ENCODE measurements at regions not wholly inside any gene's neighbourhood (a gene's known extent, or its start where the extent isn't known, plus 50 kb on each side); places are given as distances from the start of the nearest gene placed in this dataset.

DNA sequence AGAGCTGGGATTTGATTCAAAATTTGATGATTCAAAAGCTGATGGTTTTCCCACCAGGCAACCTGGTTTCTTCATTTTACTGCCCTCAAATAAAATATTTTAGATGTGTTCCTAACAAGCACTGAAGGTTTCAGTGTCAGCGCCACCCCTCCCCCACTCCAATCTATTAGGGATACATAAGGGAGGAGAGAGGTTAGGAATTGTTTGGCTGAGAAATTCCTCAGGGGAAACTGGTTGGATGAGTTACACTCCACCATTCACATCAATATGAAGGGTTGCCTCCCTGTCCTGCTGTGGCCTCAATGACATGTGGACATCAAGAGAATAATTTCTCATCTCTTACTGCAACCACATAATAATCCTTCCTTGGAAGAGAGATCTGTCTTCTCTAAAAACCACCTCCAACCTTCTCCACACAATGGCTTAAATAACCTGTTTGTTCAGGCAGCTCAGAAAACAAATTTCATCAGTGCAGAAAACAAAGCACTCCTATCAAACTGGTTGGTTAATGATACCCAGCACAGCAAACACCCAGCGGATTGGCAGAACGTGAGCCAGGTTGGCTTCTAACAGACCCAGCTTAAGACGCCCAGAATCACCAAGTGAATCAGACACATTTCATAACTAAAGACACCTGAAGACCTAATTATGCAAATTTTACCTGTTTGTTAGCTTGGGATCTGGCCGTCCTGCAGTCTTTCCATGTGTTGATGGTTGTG, 136.0 kb upstream of the SGK1 start:
- Histone ChIP-seq H3K4me3 (ENCODE audit: low read length) (no peak overlapping the region), H4K20me1 (ENCODE audit: control insufficient read depth, insufficient read depth, low read depth, low read length) (no peaks in the 10 kb centered on the region), H3K4me2 (ENCODE audit: low read length) (no peak overlapping the region), H3F3A (ENCODE audit: control insufficient read depth, insufficient read depth) (no peaks in the 10 kb centered on the region), H3K36me3 (ENCODE audit: control insufficient read depth, low read length) (no peaks in the 10 kb centered on the region), H3K27ac (ENCODE audit: low read depth, low read length) (no peak overlapping the region), H3K9me3 (ENCODE audit: control insufficient read depth, insufficient read depth, low read length) (no peaks in the 10 kb centered on the region), H3K9me2 (replicated peaks; ENCODE audit: control insufficient read depth, low read length) (no peaks in the 10 kb centered on the region), H3K79me2 (ENCODE audit: control insufficient read depth, low read length) (no peaks in the 10 kb centered on the region), H3K4me1 (ENCODE audit: control insufficient read depth, low read length) (no peaks in the 10 kb centered on the region), H3K27me3 (ENCODE audit: control insufficient read depth, low read length) (no peaks in the 10 kb centered on the region)
- no peak for TF ChIP-seq EZH2phosphoT487 (IDR thresholded peaks at IDR 0.05; ENCODE audit: borderline replicate concordance, low read length)
- TF ChIP-seq, protein P1, sequence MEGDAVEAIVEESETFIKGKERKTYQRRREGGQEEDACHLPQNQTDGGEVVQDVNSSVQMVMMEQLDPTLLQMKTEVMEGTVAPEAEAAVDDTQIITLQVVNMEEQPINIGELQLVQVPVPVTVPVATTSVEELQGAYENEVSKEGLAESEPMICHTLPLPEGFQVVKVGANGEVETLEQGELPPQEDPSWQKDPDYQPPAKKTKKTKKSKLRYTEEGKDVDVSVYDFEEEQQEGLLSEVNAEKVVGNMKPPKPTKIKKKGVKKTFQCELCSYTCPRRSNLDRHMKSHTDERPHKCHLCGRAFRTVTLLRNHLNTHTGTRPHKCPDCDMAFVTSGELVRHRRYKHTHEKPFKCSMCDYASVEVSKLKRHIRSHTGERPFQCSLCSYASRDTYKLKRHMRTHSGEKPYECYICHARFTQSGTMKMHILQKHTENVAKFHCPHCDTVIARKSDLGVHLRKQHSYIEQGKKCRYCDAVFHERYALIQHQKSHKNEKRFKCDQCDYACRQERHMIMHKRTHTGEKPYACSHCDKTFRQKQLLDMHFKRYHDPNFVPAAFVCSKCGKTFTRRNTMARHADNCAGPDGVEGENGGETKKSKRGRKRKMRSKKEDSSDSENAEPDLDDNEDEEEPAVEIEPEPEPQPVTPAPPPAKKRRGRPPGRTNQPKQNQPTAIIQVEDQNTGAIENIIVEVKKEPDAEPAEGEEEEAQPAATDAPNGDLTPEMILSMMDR (IDR thresholded peaks at IDR 0.05; ENCODE audit: low read depth, low read length, poor library complexity, severe bottlenecking) = no peak

DNA sequence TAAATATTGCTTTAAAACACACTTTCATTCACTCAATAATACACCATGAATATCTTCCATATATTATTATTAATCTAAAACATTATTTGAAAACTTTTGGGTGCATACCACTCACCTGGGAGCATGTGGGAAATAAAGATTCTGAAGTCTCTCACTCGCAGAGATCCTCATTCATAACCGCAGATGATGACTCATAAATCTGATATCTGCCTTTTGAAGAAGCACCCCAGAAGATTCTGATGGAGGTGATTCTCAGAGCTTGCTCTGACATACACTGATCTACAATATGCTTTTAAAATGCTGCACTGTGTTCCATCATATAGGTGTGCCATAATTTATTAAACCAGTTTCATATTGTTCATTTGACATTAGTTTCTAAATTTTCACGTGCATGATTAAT, 135.0 kb upstream of the SGK1 start:
- no peaks in the 10 kb centered on the region for H3K36me3 ChIP-seq (ENCODE audit: control insufficient read depth, low read length)
- H3K79me2 ChIP-seq (ENCODE audit: control insufficient read depth, low read length) = no peaks in the 10 kb centered on the region
- H3K4me2 ChIP-seq (ENCODE audit: low read length) = no peak overlapping the region
- H3K4me3 ChIP-seq (ENCODE audit: low read length) = no peak overlapping the region
- H3K27me3 ChIP-seq (ENCODE audit: control insufficient read depth, low read length) = no peaks in the 10 kb centered on the region
- no peak overlapping the region for H3K27ac ChIP-seq (ENCODE audit: low read depth, low read length)
- TF ChIP-seq, protein P1 (IDR thresholded peaks at IDR 0.05; ENCODE audit: low read depth, low read length, poor library complexity, severe bottlenecking) = no peak
- TF ChIP-seq EZH2phosphoT487 (IDR thresholded peaks at IDR 0.05; ENCODE audit: borderline replicate concordance, low read length) = no peak
- H3F3A ChIP-seq (ENCODE audit: control insufficient read depth, insufficient read depth) = no peaks in the 10 kb centered on the region
- no peaks in the 10 kb centered on the region for H3K4me1 ChIP-seq (ENCODE audit: control insufficient read depth, low read length)
- H3K9me2 ChIP-seq (replicated peaks; ENCODE audit: control insufficient read depth, low read length) = no peaks in the 10 kb centered on the region
- no peaks in the 10 kb centered on the region for H4K20me1 ChIP-seq (ENCODE audit: control insufficient read depth, insufficient read depth, low read depth, low read length)
- H3K9me3 ChIP-seq (ENCODE audit: control insufficient read depth, insufficient read depth, low read length) = no peaks in the 10 kb centered on the region

DNA sequence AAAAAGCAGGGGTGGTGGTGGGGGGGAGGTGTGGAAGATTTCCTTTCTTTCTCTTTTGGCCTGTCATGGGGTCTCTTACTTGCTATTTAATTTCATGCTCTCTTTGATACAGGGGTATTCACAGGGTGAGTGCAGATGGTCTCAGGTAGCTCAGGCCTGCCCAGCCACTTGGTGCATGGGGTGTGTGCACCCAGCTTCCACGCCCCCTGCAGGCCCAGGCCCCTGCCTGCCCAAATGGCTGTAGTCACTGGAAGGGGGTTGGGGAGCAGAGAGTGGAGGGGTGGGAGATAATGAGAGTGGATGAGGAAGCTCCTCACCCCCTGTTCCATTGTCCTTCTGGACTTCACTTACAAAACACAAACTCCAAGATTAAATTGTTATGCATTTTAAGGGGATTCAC, 133.6 kb upstream of the SGK1 start:
- Histone ChIP-seq H3K27me3 (ENCODE audit: control insufficient read depth, low read length) (0 out of 2 replicates have a peak, but pooled peaks cover 3% of the 10 kb centered on the region), H3K36me3 (ENCODE audit: control insufficient read depth, low read length) (no peaks in the 10 kb centered on the region), H3K4me1 (ENCODE audit: control insufficient read depth, low read length) (peaks cover 3% of the 10 kb centered on the region; the same call in 1 of the 2 replicates), H3K4me3 (ENCODE audit: low read length) (no peak overlapping the region), H4K20me1 (ENCODE audit: control insufficient read depth, insufficient read depth, low read depth, low read length) (no peaks in the 10 kb centered on the region), H3K4me2 (ENCODE audit: low read length) (no peak overlapping the region), H3F3A (ENCODE audit: control insufficient read depth, insufficient read depth) (no peaks in the 10 kb centered on the region), H3K9me2 (replicated peaks; ENCODE audit: control insufficient read depth, low read length) (no peaks in the 10 kb centered on the region), H3K79me2 (ENCODE audit: control insufficient read depth, low read length) (no peaks in the 10 kb centered on the region), H3K9me3 (ENCODE audit: control insufficient read depth, insufficient read depth, low read length) (no peaks in the 10 kb centered on the region), H3K27ac (ENCODE audit: low read depth, low read length) (no peak overlapping the region)
- TF ChIP-seq EZH2phosphoT487 (IDR thresholded peaks at IDR 0.05; ENCODE audit: borderline replicate concordance, low read length) = no peak
- TF ChIP-seq, protein P1 (IDR thresholded peaks at IDR 0.05; ENCODE audit: low read depth, low read length, poor library complexity, severe bottlenecking) = peak; percentile 55

Measured in DOHH2 (cell line).